HEK293T (cell line): ENCODE measurements at regions not wholly inside any gene's neighbourhood (a gene's known extent, or its start where the extent isn't known, plus 50 kb on each side); places are given as distances from the start of the nearest gene placed in this dataset.
A peak's percentile ranks its signal among the peaks of the same experiment; 100 is the strongest.

Experiments used
- CTCF ChIA-PET: fragments of 350-600 bp; formaldehyde crosslinking; extraction: SDS; loops from one replicate; lab custom pipeline; 2021; ENCODE audit warnings: antibody characterized with exemption, inconsistent platforms; lab: Yijun Ruan, JAX
- POLR2A ChIA-PET: fragments of 350-600 bp; formaldehyde crosslinking; extraction: SDS; loops from one replicate; lab custom pipeline; 2020; ENCODE audit warnings: antibody characterized with exemption, inconsistent platforms; lab: Yijun Ruan, JAX
- DNase-seq: peaks from one replicate; pipeline ENCODE4 v3.0.0; 2012; ENCODE audit warnings: mixed read lengths; ENCODE audit errors: extremely low spot score
- ARNT ChIP-seq: fragments of 450-650 bp; IDR thresholded peaks from 2 replicates; pipeline ENCODE4 v1.6.1; 2017; ENCODE audit warnings: mild to moderate bottlenecking
- BHLHE40 ChIP-seq: fragments of 450-650 bp; IDR thresholded peaks from 2 replicates; pipeline ENCODE4 v1.6.1; 2016; ENCODE audit warnings: mild to moderate bottlenecking, moderate library complexity, borderline replicate concordance
- CTBP1 ChIP-seq: fragments of 450-650 bp; IDR thresholded peaks from 2 replicates; pipeline ENCODE4 v1.6.1; 2016; ENCODE audit warnings: borderline replicate concordance
- ELF4 ChIP-seq: fragments of 450-650 bp; IDR thresholded peaks from 2 replicates; pipeline ENCODE4 v1.6.1; 2017; ENCODE audit warnings: antibody characterized with exemption
- FOXA1 ChIP-seq: fragments of 450-650 bp; IDR thresholded peaks from 2 replicates; pipeline ENCODE4 v1.6.1; 2016; ENCODE audit warnings: mild to moderate bottlenecking
- FOXK2 ChIP-seq: fragments of 450-650 bp; IDR thresholded peaks from 2 replicates; pipeline ENCODE4 v1.6.1; 2016; ENCODE audit warnings: mild to moderate bottlenecking
- FOXM1 ChIP-seq: fragments of 450-650 bp; IDR thresholded peaks from 2 replicates; pipeline ENCODE4 v1.6.1; 2017; ENCODE audit warnings: mild to moderate bottlenecking, borderline replicate concordance
- HDGF ChIP-seq: fragments of 450-650 bp; IDR thresholded peaks from 2 replicates; pipeline ENCODE4 v1.6.1; 2017; ENCODE audit warnings: antibody characterized with exemption, borderline replicate concordance
- L3MBTL2 ChIP-seq: fragments of 450-650 bp; conservative IDR thresholded peaks from 2 replicates; pipeline ENCODE4 v1.6.1; 2016; ENCODE audit warnings: mild to moderate bottlenecking
- LEF1 ChIP-seq: fragments of 450-650 bp; IDR thresholded peaks from 2 replicates; pipeline ENCODE4 v1.6.1; 2017; ENCODE audit warnings: mild to moderate bottlenecking, borderline replicate concordance
- NFRKB ChIP-seq: fragments of 450-650 bp; IDR thresholded peaks from 2 replicates; pipeline ENCODE4 v1.6.1; 2016; ENCODE audit warnings: mild to moderate bottlenecking, moderate library complexity
- PKNOX1 ChIP-seq: fragments of 450-650 bp; IDR thresholded peaks from 2 replicates; pipeline ENCODE4 v1.6.1; 2016
- SP1 ChIP-seq: fragments of 450-650 bp; IDR thresholded peaks from 2 replicates; pipeline ENCODE4 v1.6.1; 2017
- SUZ12 ChIP-seq: fragments of 450-650 bp; IDR thresholded peaks from 2 replicates; pipeline ENCODE4 v1.6.1; 2016; ENCODE audit warnings: mild to moderate bottlenecking
- TARDBP ChIP-seq: fragments of 450-650 bp; IDR thresholded peaks from 2 replicates; pipeline ENCODE4 v1.6.1; 2016
- ZNF384 ChIP-seq: fragments of 450-650 bp; IDR thresholded peaks from 2 replicates; pipeline ENCODE4 v1.6.1; 2016

GRCh38 chr6:105488516-105489215 lies 85.8 kb upstream of the PREP start:
- ChIA-PET CTCF (interaction anchor here (0.6 to 2.2 kb wide), 4 partner anchors 21 to 735 kb away, joined by 3 to 5 read pairs (median 4); no protein-coding TSS in a partner anchor), POLR2A (no interaction called here)
- DNase-seq = no peak
- TF ChIP-seq L3MBTL2 (no peak), ZNF384 (no peak), NFRKB (no peak), BHLHE40 (no peak), FOXM1 (no peak), TARDBP (no peak), LEF1 (no peak), CTBP1 (no peak), SUZ12 (no peak), FOXK2 (no peak), ARNT (no peak), FOXA1 (no peak), SP1 (no peak), PKNOX1 (no peak), HDGF (no peak), ELF4 (no peak)

- no peak for TF ChIP-seq FOXK2
- no peak for TF ChIP-seq HDGF
- no peak for TF ChIP-seq FOXA1
- TF ChIP-seq L3MBTL2 = no peak
- POLR2A ChIA-PET = no interaction called here
- CTCF ChIA-PET = no interaction called here
- no peak for DNase-seq
Observed at GRCh38 chr6:105487040-105487790, 84.3 kb upstream of the PREP start.

GRCh38 chr6:105485456-105485855 lies 82.6 kb upstream of the PREP start:
- no peak for TF ChIP-seq FOXA1
- no peak for TF ChIP-seq L3MBTL2
- TF ChIP-seq SP1 = no peak
- no peak for TF ChIP-seq CTBP1
- no peak for TF ChIP-seq LEF1
- no peak for TF ChIP-seq SUZ12
- no peak for TF ChIP-seq FOXK2
- no peak for TF ChIP-seq NFRKB
- no peak for TF ChIP-seq ARNT
- no peak for TF ChIP-seq TARDBP
- TF ChIP-seq HDGF = no peak
- TF ChIP-seq PKNOX1 = no peak
- TF ChIP-seq ELF4 = no peak
- no peak for TF ChIP-seq ZNF384
- TF ChIP-seq FOXM1 = no peak
- no peak for TF ChIP-seq BHLHE40
- ChIA-PET POLR2A (no interaction called here), CTCF (interaction anchor here (0.6 to 1.4 kb wide), 2 partner anchors 123 to 322 kb away, joined by 3 read pairs; no protein-coding TSS in a partner anchor)
- no peak for DNase-seq

GRCh38 chr6:105484238-105485161 lies 81.6 kb upstream of the PREP start:
- POLR2A ChIA-PET = no interaction called here
- peak; percentile 31 for DNase-seq
- no peak for TF ChIP-seq CTBP1
- TF ChIP-seq ELF4 = no peak
- no peak for TF ChIP-seq PKNOX1
- no peak for TF ChIP-seq HDGF
- no peak for TF ChIP-seq FOXA1
- no peak for TF ChIP-seq FOXK2
- no peak for TF ChIP-seq ZNF384
- no peak for TF ChIP-seq SUZ12
- TF ChIP-seq FOXM1 = no peak
- TF ChIP-seq NFRKB = no peak
- TF ChIP-seq ARNT = no peak
- TF ChIP-seq LEF1 = no peak
- no peak for TF ChIP-seq SP1
- CTCF ChIA-PET = interaction anchor here (1.0 to 1.4 kb wide), 2 partner anchors 10 to 123 kb away, joined by 3 read pairs; no protein-coding TSS in a partner anchor

- ChIA-PET CTCF (interaction anchor here (1.0 kb wide), 1 partner anchor 9 kb away, joined by 3 read pairs; no protein-coding TSS in a partner anchor), POLR2A (no interaction called here)
- no peak for DNase-seq
- no peak for TF ChIP-seq FOXA1
- TF ChIP-seq NFRKB = no peak
- TF ChIP-seq ZNF384 = no peak
- TF ChIP-seq LEF1 = no peak
Observed at GRCh38 chr6:105483492-105483891, 80.6 kb upstream of the PREP start.
